ENCODE measurements at regions not wholly inside any gene's neighbourhood (a gene's known extent, or its start where the extent isn't known, plus 50 kb on each side); places are given as distances from the start of the nearest gene placed in this dataset.

- DNase-seq (ENCODE audit: low read depth) = no peak
Measured at GRCh38 chr18:46378126-46378863, 274.1 kb downstream of the HAUS1 start.

GRCh38 chr18:46378864-46379207 lies 274.7 kb downstream of the HAUS1 start:
- no peak for DNase-seq (ENCODE audit: low read depth)

- no peak for DNase-seq (ENCODE audit: low read depth)
Measured at GRCh38 chr18:46379323-46379950, 275.3 kb downstream of the HAUS1 start.

- DNase-seq (ENCODE audit: low read depth) = no peak
Measured at GRCh38 chr18:46385124-46385523, 271.9 kb downstream of the LOXHD1 start.

- DNase-seq (ENCODE audit: low read depth) = peak; percentile 30
Measured at GRCh38 chr18:46386788-46387187, 270.2 kb downstream of the LOXHD1 start.

- DNase-seq (ENCODE audit: low read depth) = peak; percentile 41
Measured at GRCh38 chr18:46387441-46388131, 269.4 kb downstream of the LOXHD1 start.

GRCh38 chr18:46388286-46388685 lies 268.7 kb downstream of the LOXHD1 start:
- DNase-seq (ENCODE audit: low read depth) = no peak

GRCh38 chr18:46392576-46392975 lies 264.4 kb downstream of the LOXHD1 start:
- no peak for DNase-seq (ENCODE audit: low read depth)

GRCh38 chr18:46393230-46393629 lies 263.8 kb downstream of the LOXHD1 start:
- no peak for DNase-seq (ENCODE audit: low read depth)

- no peak for DNase-seq (ENCODE audit: low read depth)
Measured at GRCh38 chr18:46393961-46394360, 263.1 kb downstream of the LOXHD1 start.

- no peak for DNase-seq (ENCODE audit: low read depth)
Measured at GRCh38 chr18:46395795-46396194, 261.2 kb downstream of the LOXHD1 start.

- DNase-seq (ENCODE audit: low read depth) = no peak
Measured at GRCh38 chr18:46397174-46397573, 259.8 kb downstream of the LOXHD1 start.

GRCh38 chr18:46398005-46398404 lies 259.0 kb downstream of the LOXHD1 start:
- no peak for DNase-seq (ENCODE audit: low read depth)

GRCh38 chr18:46398625-46399024 lies 258.4 kb downstream of the LOXHD1 start:
- no peak for DNase-seq (ENCODE audit: low read depth)

- no peak for DNase-seq (ENCODE audit: low read depth)
Measured at GRCh38 chr18:46399303-46399702, 257.7 kb downstream of the LOXHD1 start.

- no peak for DNase-seq (ENCODE audit: low read depth)
Measured at GRCh38 chr18:46400449-46400848, 256.6 kb downstream of the LOXHD1 start.

- no peak for DNase-seq (ENCODE audit: low read depth)
Measured at GRCh38 chr18:46401486-46402070, 255.4 kb downstream of the LOXHD1 start.

- peak; percentile 60 for DNase-seq (ENCODE audit: low read depth)
Measured at GRCh38 chr18:46402396-46402795, 254.6 kb downstream of the LOXHD1 start.

GRCh38 chr18:46402945-46403344 lies 254.1 kb downstream of the LOXHD1 start:
- DNase-seq (ENCODE audit: low read depth) = no peak

GRCh38 chr18:46405832-46406538 lies 251.0 kb downstream of the LOXHD1 start:
- no peak for DNase-seq (ENCODE audit: low read depth)

- no peak for DNase-seq (ENCODE audit: low read depth)
Measured at GRCh38 chr18:46406539-46406932, 250.5 kb downstream of the LOXHD1 start.

Measured in M059J (cell line).